SK-N-SH treated with all-trans-retinoic acid at 6 μM for 48 hours (cell line): ENCODE measurements at regions not wholly inside any gene's neighbourhood (a gene's known extent, or its start where the extent isn't known, plus 50 kb on each side); places are given as distances from the start of the nearest gene placed in this dataset.

Experiments
- ISL1 ChIP-seq: fragments of 250-450 bp; sonication (Bioruptor Pico); IDR thresholded peaks from 2 replicates; pipeline ENCODE4 v2.1.2; 2022; ENCODE audit warnings: mild to moderate bottlenecking, moderate library complexity
- SNAI2 ChIP-seq: fragments of 250-450 bp; sonication (Bioruptor Pico); IDR thresholded peaks from 2 replicates; pipeline ENCODE4 v1.5.0; 2020; ENCODE audit warnings: mild to moderate bottlenecking, moderate library complexity
- ZC3H10 ChIP-seq: fragments of 250-450 bp; sonication (Bioruptor Pico); IDR thresholded peaks from 2 replicates; pipeline ENCODE4 v1.5.1; 2021; ENCODE audit warnings: mild to moderate bottlenecking, moderate library complexity
- ZNF70 ChIP-seq: fragments of 450-650 bp; formaldehyde crosslinking; IDR thresholded peaks from 2 replicates; pipeline ENCODE4 v1.5.0; 2020; ENCODE audit warnings: mild to moderate bottlenecking, moderate library complexity
- TF ChIP-seq, protein P1 (sequence below): fragments of 250-450 bp; sonication (Bioruptor Pico); IDR thresholded peaks from 2 replicates; pipeline ENCODE4 v1.5.0; 2020; ENCODE audit warnings: mild to moderate bottlenecking, moderate library complexity
- TF ChIP-seq, protein P2 (sequence below): fragments of 250-450 bp; sonication (Bioruptor Pico); IDR thresholded peaks from 2 replicates; pipeline ENCODE4 v1.8.0; 2020; ENCODE audit warnings: mild to moderate bottlenecking, moderate library complexity, borderline replicate concordance

DNA sequence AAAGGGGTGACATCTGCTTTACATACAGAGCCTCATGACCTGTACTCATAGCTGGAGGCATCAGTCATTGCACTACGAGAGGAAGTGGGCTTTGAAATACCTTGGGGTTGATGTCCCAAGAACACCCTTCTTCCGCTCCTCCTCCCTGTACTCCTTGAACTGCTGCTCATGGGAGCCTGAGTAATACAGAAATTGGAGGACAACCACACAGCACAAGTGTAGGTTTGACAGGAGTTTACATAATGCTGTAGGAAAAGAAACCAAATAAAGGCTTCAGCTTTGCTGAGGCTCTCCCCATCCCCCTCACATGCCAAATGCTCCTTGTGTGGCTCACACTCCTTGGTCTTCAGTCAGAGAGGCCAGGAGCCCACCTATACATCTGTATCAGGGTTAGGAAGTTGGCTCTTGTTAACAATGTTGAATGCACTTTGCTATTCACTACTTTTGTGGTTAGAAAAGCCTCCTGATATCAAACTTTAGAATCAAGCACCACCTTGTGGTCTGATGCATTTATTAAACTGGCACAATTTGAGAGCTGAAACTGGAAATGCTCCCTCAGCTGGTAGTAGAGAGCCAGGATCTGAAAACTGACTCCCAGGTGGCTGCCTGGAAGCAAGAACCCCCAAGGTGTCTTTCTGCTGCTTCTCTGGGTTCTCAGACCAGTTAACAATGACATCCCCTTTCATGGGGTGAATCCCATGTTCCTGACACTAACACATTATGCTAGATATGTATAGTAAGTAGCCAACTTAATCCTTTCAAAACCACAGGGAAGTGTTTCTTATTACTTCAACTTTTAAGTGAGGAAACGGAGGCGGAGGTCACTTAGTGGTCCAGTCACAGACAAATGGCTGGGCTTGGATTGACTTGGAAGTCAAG is 56.2 kb upstream of the EDN1 start:
- TF ChIP-seq SNAI2 (CRISPR knock-in tag), result no peak
- no peak for TF ChIP-seq ZC3H10 (CRISPR knock-in tag)
- TF ChIP-seq, protein P1, sequence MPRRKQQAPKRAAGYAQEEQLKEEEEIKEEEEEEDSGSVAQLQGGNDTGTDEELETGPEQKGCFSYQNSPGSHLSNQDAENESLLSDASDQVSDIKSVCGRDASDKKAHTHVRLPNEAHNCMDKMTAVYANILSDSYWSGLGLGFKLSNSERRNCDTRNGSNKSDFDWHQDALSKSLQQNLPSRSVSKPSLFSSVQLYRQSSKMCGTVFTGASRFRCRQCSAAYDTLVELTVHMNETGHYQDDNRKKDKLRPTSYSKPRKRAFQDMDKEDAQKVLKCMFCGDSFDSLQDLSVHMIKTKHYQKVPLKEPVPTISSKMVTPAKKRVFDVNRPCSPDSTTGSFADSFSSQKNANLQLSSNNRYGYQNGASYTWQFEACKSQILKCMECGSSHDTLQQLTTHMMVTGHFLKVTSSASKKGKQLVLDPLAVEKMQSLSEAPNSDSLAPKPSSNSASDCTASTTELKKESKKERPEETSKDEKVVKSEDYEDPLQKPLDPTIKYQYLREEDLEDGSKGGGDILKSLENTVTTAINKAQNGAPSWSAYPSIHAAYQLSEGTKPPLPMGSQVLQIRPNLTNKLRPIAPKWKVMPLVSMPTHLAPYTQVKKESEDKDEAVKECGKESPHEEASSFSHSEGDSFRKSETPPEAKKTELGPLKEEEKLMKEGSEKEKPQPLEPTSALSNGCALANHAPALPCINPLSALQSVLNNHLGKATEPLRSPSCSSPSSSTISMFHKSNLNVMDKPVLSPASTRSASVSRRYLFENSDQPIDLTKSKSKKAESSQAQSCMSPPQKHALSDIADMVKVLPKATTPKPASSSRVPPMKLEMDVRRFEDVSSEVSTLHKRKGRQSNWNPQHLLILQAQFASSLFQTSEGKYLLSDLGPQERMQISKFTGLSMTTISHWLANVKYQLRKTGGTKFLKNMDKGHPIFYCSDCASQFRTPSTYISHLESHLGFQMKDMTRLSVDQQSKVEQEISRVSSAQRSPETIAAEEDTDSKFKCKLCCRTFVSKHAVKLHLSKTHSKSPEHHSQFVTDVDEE (CRISPR knock-in tag), result no peak
- TF ChIP-seq, protein P2, sequence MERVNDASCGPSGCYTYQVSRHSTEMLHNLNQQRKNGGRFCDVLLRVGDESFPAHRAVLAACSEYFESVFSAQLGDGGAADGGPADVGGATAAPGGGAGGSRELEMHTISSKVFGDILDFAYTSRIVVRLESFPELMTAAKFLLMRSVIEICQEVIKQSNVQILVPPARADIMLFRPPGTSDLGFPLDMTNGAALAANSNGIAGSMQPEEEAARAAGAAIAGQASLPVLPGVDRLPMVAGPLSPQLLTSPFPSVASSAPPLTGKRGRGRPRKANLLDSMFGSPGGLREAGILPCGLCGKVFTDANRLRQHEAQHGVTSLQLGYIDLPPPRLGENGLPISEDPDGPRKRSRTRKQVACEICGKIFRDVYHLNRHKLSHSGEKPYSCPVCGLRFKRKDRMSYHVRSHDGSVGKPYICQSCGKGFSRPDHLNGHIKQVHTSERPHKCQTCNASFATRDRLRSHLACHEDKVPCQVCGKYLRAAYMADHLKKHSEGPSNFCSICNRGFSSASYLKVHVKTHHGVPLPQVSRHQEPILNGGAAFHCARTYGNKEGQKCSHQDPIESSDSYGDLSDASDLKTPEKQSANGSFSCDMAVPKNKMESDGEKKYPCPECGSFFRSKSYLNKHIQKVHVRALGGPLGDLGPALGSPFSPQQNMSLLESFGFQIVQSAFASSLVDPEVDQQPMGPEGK (CRISPR knock-in tag), result no peak
- no peak for TF ChIP-seq ISL1 (CRISPR knock-in tag)
- TF ChIP-seq ZNF70 (CRISPR knock-in tag), result no peak
